Heart right ventricle (tissue), 16 donors: ENCODE measurements at regions not wholly inside any gene's neighbourhood (a gene's known extent, or its start where the extent isn't known, plus 50 kb on each side); places are given as distances from the start of the nearest gene placed in this dataset.

Experiments
- ATAC-seq, 8 donors: fragments of 200-7000 bp; cut with Tn5 transposase; one replicate each; pipeline ENCODE4 v1.9.1; 2020; ENCODE audit warnings: mild to moderate bottlenecking in 8 of 8, moderate library complexity in 8 of 8, moderate number of reproducible peaks in 1 of 8
- DNase-seq, 2 donors: peaks; one replicate each; pipeline ENCODE4 v3.0.0-alpha.2; 2020
- H3K27ac ChIP-seq, 10 donors: fragments of 200-600 bp; sonication (generic) in 2 of 10; one replicate each; pipeline versions ENCODE4 v1.5.0 to v1.8.0; 2020 to 2022; ENCODE audit warnings: mild to moderate bottlenecking in 3 of 10
- H3K27me3 ChIP-seq, 7 donors: fragments of 200-600 bp; one replicate each; pipeline ENCODE4 v1.8.0; 2021 to 2022; ENCODE audit warnings: mild to moderate bottlenecking in 2 of 7
- H3K36me3 ChIP-seq, 9 donors: fragments of 200-600 bp; sonication (generic) in 1 of 9; one replicate each; pipeline versions ENCODE4 v1.5.0 to v1.8.0; 2020 to 2022; ENCODE audit warnings: mild to moderate bottlenecking in 2 of 9
- H3K4me1 ChIP-seq, 9 donors: fragments of 200-600 bp; sonication (generic) in 1 of 9; one replicate each; pipeline versions ENCODE4 v1.5.0 to v1.8.0; 2020 to 2022; ENCODE audit warnings: mild to moderate bottlenecking in 4 of 9
- H3K4me3 ChIP-seq, 10 donors: fragments of 200-600 bp; sonication (generic) in 2 of 10; one replicate each; pipeline versions ENCODE4 v1.5.0 to v1.8.0; 2020 to 2022; ENCODE audit warnings: mild to moderate bottlenecking in 7 of 10, moderate library complexity in 2 of 10
- H3K9me3 ChIP-seq, 11 donors: fragments of 200-600 bp in 10 of 11; sonication (generic) in 2 of 11; one replicate each; pipeline versions ENCODE4 v1.5.0 to v1.8.0; 2013 to 2022; ENCODE audit warnings: mild to moderate bottlenecking in 2 of 11, control low read depth in 1 of 11, moderate library complexity in 1 of 11
- WGBS, 2 donors: extraction: QIAGEN DNeasy Blood & Tissue Kit; methylation state at CpG; one replicate each; pipeline ENCODE4 v1.1.7; 2013; ENCODE audit warnings: inconsistent platforms in 1 of 2; 5-methylcytosine and 5-hydroxymethylcytosine counted together
- intact Hi-C, 10 donors: fragments of 100-400 bp; cut with DNase I; formaldehyde crosslinking; loops; one replicate each; pipeline versions ENCODE4 v1.11.1 to v1.14.2; 2022
- TF ChIP-seq, protein P1 (sequence below), 9 donors: fragments of 200-600 bp; sonication (generic) in 2 of 9; IDR thresholded peaks; one replicate each; pipeline versions ENCODE4 v1.5.0 to v1.8.0; 2021 to 2022; ENCODE audit warnings: antibody characterized with exemption in 9 of 9, mild to moderate bottlenecking in 5 of 9, moderate library complexity in 1 of 9
- donor health status: Arrhythmogenic right ventricular cardiomyopathy.
- donor health status: ischemic (EF 13 %, LVEDD 7.1; RV severe dilation, severe dysfunction).
- donor health status: healthy with polysubstance abuse.
- donor health status: DM: no; HTN: yes; CAD: no.
- donor health status: DM: no; HTN: no; CAD: no.
- donor health status: ischemic (EF 25% LVEDD 6.9; RV normal size, moderate dysfunction).
- donor health status: ischemic (EF 25% LVEDD 5.7; RV mildly dilated, moderate dysfunction).
- donor health status: healthy.
- donor health status: DM: yes; HTN: yes; CAD: no.
- donor health status: Ischemic cardiomyopathy.
- donor health status: ischemic (EF 35%, LVEDD 5.7; RV mildly dilated, moderate dysfunction).
- donor health status: nonischemic (EF 11% LVEDD 7.7; RV severe dilation, severe dysfunction).
- donor health status: DM: yes; HTN: yes; CAD: no.
- donor health status: PGD.
- donor health status: ischemic (EF 29% LVEDD 5.4; RV normal size, mild dysfunction).
- donor health status: nonischemic (EF 23%, LVEDD 6.1; RV moderate dilation, normal function).

DNA sequence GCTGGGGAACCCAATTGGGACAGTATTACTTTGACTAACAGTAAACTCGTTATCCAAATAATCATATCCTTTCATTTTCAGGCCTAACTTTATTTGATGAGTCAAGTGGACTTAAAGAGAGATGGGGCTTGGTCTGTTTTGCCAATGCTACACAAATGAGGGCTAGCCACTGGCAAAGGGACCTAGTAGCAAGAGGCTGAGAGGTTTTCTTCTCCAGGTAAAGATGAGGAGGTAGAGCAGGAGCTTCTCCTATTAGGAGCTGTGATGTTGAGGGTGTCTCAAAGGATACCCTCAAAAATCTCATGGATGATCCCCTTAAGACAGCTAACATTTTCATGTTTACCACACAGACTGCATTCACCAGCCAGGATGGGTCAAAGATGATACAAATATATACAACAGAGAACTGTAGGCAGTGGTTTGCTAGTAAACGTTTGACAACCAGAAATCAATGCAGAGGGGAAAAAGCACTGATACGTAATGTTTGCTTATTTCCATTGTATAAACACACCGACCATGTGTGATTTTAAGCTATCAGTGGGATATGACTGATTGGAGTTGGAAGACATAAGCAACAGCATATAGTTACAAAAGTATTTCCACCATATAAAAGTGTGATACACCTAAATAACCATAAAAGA lies 153.3 kb downstream of the IBTK start:
- intact Hi-C loops: no loop called here
- Histone ChIP-seq H3K4me3 (no peak overlapping the region), H3K27me3 (no peaks in the 10 kb centered on the region), H3K9me3 (peaks cover 0 to 3% (median 0%) of the 10 kb centered on the region in 11 donors), H3K27ac (no peak overlapping the region), H3K36me3 (no peaks in the 10 kb centered on the region), H3K4me1 (no peaks in the 10 kb centered on the region)
- WGBS, 2 donors: 66 to 71% methylated on average over 4 of the region's 4 CpGs
- TF ChIP-seq, protein P1, sequence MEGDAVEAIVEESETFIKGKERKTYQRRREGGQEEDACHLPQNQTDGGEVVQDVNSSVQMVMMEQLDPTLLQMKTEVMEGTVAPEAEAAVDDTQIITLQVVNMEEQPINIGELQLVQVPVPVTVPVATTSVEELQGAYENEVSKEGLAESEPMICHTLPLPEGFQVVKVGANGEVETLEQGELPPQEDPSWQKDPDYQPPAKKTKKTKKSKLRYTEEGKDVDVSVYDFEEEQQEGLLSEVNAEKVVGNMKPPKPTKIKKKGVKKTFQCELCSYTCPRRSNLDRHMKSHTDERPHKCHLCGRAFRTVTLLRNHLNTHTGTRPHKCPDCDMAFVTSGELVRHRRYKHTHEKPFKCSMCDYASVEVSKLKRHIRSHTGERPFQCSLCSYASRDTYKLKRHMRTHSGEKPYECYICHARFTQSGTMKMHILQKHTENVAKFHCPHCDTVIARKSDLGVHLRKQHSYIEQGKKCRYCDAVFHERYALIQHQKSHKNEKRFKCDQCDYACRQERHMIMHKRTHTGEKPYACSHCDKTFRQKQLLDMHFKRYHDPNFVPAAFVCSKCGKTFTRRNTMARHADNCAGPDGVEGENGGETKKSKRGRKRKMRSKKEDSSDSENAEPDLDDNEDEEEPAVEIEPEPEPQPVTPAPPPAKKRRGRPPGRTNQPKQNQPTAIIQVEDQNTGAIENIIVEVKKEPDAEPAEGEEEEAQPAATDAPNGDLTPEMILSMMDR (IDR thresholded peaks at IDR 0.05): no peak
- ATAC-seq (no peak), DNase-seq (no peak)

DNA sequence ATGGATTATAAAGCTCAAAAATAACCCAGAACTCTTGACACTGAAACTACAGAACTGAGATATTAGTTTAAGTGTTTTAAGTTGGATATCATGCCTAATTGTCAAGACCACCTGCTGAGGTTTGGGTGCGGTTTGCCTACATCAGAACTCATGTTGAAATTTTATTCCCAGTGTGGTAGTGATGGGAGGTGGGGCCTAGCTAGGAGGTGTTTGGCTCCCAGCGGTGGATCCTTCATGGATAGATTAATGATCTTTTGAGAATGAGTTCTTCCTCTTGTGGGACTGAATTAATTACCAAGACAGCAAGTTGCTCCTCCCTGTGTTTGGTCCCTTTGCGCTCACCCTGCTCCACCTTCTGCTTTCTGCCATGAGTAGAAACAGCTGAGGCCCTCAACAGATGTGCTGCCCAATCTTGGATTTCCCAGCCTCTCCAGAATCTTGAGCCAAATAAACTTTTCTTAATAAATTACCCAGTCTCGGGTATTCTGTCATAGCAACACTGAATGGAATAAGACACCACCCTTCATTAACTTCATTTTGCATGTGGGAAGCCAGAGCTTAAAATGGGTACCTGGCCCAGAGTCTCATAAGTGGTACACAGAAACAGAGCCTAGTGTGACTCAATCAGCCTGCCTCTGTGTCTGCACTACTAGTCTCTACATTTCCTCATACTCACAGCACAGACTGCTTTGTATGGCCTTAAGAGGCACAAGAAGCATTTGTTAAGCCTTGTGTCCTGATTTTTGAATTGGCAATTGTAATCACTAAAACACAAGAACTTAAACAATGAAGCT lies 158.4 kb downstream of the IBTK start:
- intact Hi-C loops: no loop called here
- no peak overlapping the region for H3K4me3 ChIP-seq
- 86 to 88% methylated on average over 4 of the region's 4 CpGs for WGBS, 2 donors
- peak overlapping the region in 1 of 10 donors; percentile 21 for H3K27ac ChIP-seq
- no peaks in the 10 kb centered on the region for H3K36me3 ChIP-seq
- DNase-seq (no peak), ATAC-seq (peak in 2 of 8 donors; percentile 25 to 29)
- TF ChIP-seq, protein P1 (IDR thresholded peaks at IDR 0.05): no peak
- H3K4me1 ChIP-seq: peaks cover 0 to 4% (median 0%) of the 10 kb centered on the region in 9 donors
- H3K9me3 ChIP-seq: no peaks in the 10 kb centered on the region
- no peaks in the 10 kb centered on the region for H3K27me3 ChIP-seq

DNA sequence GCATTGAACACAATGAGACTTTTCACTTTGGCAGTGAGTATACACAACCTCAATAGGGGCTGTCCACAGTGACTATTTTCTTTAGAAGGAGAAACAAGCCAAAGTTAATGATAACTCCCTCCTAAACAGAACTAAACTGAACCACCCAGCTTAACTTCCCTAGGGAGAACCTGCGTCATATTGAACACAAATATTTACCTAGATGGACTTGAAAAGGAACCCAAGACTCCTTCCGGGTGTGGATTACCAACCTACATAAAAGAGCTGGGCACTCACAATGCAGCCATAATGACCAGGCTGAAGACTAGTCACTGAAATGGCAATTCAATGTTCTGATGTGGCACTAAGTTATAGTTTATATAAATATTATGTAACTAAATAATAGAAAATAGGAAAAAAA lies 160.6 kb downstream of the IBTK start:
- ATAC-seq (no peak), DNase-seq (no peak)
- no peaks in the 10 kb centered on the region for H3K9me3 ChIP-seq
- H3K36me3 ChIP-seq: no peaks in the 10 kb centered on the region
- no peak overlapping the region for H3K4me3 ChIP-seq
- H3K4me1 ChIP-seq: peaks cover 0 to 4% (median 0%) of the 10 kb centered on the region in 9 donors
- intact Hi-C loops: no loop called here
- TF ChIP-seq, protein P1 (IDR thresholded peaks at IDR 0.05): no peak
- no peaks in the 10 kb centered on the region for H3K27me3 ChIP-seq
- no peak overlapping the region for H3K27ac ChIP-seq
- 83 to 88% methylated on average over 2 of the region's 2 CpGs for WGBS, 2 donors

DNA sequence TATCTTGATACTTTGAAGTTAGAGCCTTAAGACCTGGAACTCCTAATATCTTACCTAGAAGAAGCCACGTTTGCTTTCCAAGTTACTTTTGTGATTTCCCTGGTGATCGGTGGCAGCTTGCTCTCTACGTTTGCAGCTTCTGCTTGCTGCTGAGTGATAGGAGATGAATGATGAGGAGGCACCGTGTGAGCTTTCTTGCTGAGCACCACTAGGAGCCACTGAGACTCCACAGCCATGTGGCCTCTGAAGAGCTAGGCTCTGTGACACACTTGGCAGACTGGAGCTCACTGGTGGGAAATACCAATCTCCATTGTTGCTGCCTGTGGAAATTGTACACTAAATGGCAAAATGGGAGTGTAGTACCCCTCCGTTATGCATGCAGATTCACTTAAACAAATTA lies 161.8 kb downstream of the IBTK start:
- 57 to 62% methylated on average over 5 of the region's 5 CpGs for WGBS, 2 donors
- ATAC-seq: peak in 4 of 8 donors; percentile 24 to 67 (median 48)
- no peak for DNase-seq

More for the DNA sequence above, 161.8 kb downstream of the IBTK start:
- H3K36me3 ChIP-seq: no peaks in the 10 kb centered on the region
- intact Hi-C loops: no loop called here
- H3K27ac ChIP-seq: no peak overlapping the region
- no peaks in the 10 kb centered on the region for H3K9me3 ChIP-seq
- TF ChIP-seq, protein P1 (IDR thresholded peaks at IDR 0.05): no peak
- peaks cover 0 to 4% (median 0%) of the 10 kb centered on the region in 9 donors for H3K4me1 ChIP-seq
- no peak overlapping the region for H3K4me3 ChIP-seq
- no peaks in the 10 kb centered on the region for H3K27me3 ChIP-seq
